ENCODE measurements at regions not wholly inside any gene's neighbourhood (a gene's known extent, or its start where the extent isn't known, plus 50 kb on each side); places are given as distances from the start of the nearest gene placed in this dataset.
"Not testable (repeated sequence)": the region's sequence is repeated elsewhere in the genome, so short reads cannot be mapped to it uniquely, and the experiment has no call there.

DNA sequence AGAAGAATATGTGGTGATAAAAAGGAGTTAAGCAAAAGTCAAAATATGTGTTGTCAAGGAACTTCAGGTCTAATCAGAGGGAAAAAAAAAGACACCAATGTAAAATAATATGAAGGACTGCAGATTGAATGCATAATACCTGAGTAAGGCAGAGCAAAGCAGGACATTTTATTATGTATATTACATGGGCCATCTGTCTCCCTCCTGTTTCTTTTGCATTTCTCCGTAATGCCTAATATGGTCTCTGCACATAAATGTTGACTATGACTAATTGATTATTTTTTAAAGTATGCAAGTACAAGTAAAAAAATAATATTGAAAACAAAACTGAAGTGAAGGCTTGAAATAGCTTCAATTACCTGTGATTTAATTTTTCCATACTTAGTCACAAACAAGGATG is 384.7 kb upstream of the MAN1A1 start:
- Histone ChIP-seq H3K4me3 (no peak overlapping the region), H3K36me3 (no peaks in the 10 kb centered on the region), H3K27ac (no peak overlapping the region), H3K27me3 (replicated peaks in 1 of 7) (no peaks in the 10 kb centered on the region), H3K9me3 (no peaks in the 10 kb centered on the region), H3K4me1 (no peaks in the 10 kb centered on the region)
- intact Hi-C loops (cut with DNase I; ENCODE audit: low total_unique reads) = no loop called here
- TF ChIP-seq POLR2AphosphoS5 (IDR thresholded peaks at IDR 0.05) = no peak
- TF ChIP-seq POLR2A (IDR thresholded peaks at IDR 0.05) = no peak
- no peak for TF ChIP-seq CTCF (IDR thresholded peaks at IDR 0.05 in 8 of 11, conservative IDR thresholded peaks at IDR 0.05 in 3 of 11)
- WGBS, 5 donors = 88 to 98% (median 95%) methylated on average over 1 of the region's 1 CpG
- DNase-seq = no peak

DNA sequence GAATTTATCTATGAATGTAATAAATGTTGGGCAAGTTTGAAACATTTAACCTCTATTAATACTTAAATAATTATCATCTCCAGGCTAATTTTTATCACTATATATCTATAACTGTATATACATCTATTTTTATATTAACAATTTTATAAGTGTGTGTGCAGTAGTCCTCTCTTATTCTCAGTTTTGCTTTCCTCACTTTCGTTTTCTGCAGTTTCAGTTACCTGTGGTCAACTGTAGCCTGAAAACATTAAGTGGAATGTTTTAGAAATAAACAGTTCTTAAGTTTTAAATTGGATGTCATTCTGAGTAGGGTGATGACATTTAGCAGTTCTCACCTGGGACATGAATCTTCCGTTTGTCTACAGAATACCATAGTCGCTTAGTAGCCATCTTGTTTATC is 379.4 kb upstream of the MAN1A1 start:
- no peaks in the 10 kb centered on the region for H3K36me3 ChIP-seq
- H3K4me3 ChIP-seq = no peak overlapping the region
- no peaks in the 10 kb centered on the region for H3K27me3 ChIP-seq (replicated peaks in 1 of 7)
- H3K4me1 ChIP-seq = no peaks in the 10 kb centered on the region
- TF ChIP-seq CTCF (IDR thresholded peaks at IDR 0.05 in 8 of 11, conservative IDR thresholded peaks at IDR 0.05 in 3 of 11) = no peak
- no peak for TF ChIP-seq POLR2A (IDR thresholded peaks at IDR 0.05)
- no peak for TF ChIP-seq POLR2AphosphoS5 (IDR thresholded peaks at IDR 0.05)
- H3K9me3 ChIP-seq = no peaks in the 10 kb centered on the region
- intact Hi-C loops (cut with DNase I; ENCODE audit: low total_unique reads) = no loop called here
- no peak overlapping the region for H3K27ac ChIP-seq
- WGBS, 5 donors = 61 to 81% (median 73%) methylated on average over 3 of the region's 3 CpGs
- no peak for DNase-seq

DNA sequence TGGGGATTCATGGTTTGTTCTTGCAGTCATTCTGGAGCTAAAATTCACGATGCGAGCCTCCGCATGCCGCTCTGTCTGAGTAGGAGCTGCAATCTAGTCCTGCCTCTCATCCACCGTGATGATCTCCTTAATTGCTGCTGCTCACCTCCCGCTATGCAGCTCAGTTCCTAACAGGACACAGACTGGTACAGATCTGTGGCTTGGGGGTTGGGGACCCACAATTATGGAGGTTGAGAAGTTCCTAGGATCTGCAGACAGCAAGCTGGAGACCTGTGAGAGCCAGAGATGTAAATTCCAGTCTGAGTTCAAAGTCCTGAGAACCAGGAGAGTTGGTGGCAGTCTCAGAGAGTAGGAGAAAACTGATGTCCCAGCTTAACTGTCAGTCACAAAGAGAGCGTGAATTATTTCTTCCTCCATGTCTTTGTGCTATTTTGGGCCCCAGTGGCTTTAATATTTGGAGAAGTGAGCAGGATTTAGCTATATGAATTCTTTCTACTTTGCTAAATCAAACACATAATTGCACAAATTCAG is 378.7 kb upstream of the MAN1A1 start:
- DNase-seq = no peak
- 82 to 93% (median 88%) methylated on average over 7 of the region's 7 CpGs for WGBS, 5 donors
- TF ChIP-seq CTCF (IDR thresholded peaks at IDR 0.05 in 8 of 11, conservative IDR thresholded peaks at IDR 0.05 in 3 of 11) = no peak
- no peak for TF ChIP-seq POLR2A (IDR thresholded peaks at IDR 0.05)
- no peak for TF ChIP-seq POLR2AphosphoS5 (IDR thresholded peaks at IDR 0.05)

GRCh38 chr6:119727504-119728219 is 378.1 kb upstream of the MAN1A1 start:
- Histone ChIP-seq H3K36me3 (no peaks in the 10 kb centered on the region), H3K27me3 (replicated peaks in 1 of 7) (no peaks in the 10 kb centered on the region), H3K9me3 (no peaks in the 10 kb centered on the region), H3K27ac (no peak overlapping the region), H3K4me1 (no peaks in the 10 kb centered on the region), H3K4me3 (no peak overlapping the region)
- intact Hi-C loops (cut with DNase I; ENCODE audit: low total_unique reads) = no loop called here
- WGBS, 5 donors = 74 to 80% (median 78%) methylated on average over 3 of the region's 3 CpGs
- no peak for TF ChIP-seq CTCF (IDR thresholded peaks at IDR 0.05 in 8 of 11, conservative IDR thresholded peaks at IDR 0.05 in 3 of 11)
- DNase-seq = no peak

More for the DNA sequence above, 378.7 kb upstream of the MAN1A1 start:
- intact Hi-C loops (cut with DNase I; ENCODE audit: low total_unique reads) = no loop called here
- no peaks in the 10 kb centered on the region for H3K4me1 ChIP-seq
- no peaks in the 10 kb centered on the region for H3K36me3 ChIP-seq
- no peak overlapping the region for H3K4me3 ChIP-seq
- no peaks in the 10 kb centered on the region for H3K27me3 ChIP-seq (replicated peaks in 1 of 7)
- H3K9me3 ChIP-seq = no peaks in the 10 kb centered on the region
- no peak overlapping the region for H3K27ac ChIP-seq

- intact Hi-C loops (cut with DNase I; ENCODE audit: low total_unique reads); H3K9me3 ChIP-seq; H3K4me1 ChIP-seq; H3K4me3 ChIP-seq; H3K27ac ChIP-seq; DNase-seq; H3K27me3 ChIP-seq (replicated peaks in 1 of 7); H3K36me3 ChIP-seq: not testable (repeated sequence)
Observed at GRCh38 chr6:119726912-119727311, 377.4 kb upstream of the MAN1A1 start.

Data from spleen (tissue), 11 donors.